Tibial nerve (tissue), 4 donors: ENCODE measurements at regions not wholly inside any gene's neighbourhood (a gene's known extent, or its start where the extent isn't known, plus 50 kb on each side); places are given as distances from the start of the nearest gene placed in this dataset.

Experiments used
- DNase-seq, 2 donors: peaks; one replicate each; pipeline ENCODE4 v3.0.0-alpha.2; 2019; ENCODE audit warnings: low spot score in 2 of 2
- H3K27ac ChIP-seq, 4 donors: fragments of 200-600 bp; sonication (generic) in 3 of 4; one replicate each; pipeline ENCODE4 v1.5.1; 2017 to 2019; ENCODE audit warnings: mild to moderate bottlenecking in 1 of 4
- H3K27me3 ChIP-seq, 2 donors: fragments of 200-600 bp; sonication (generic) in 1 of 2; one replicate each; pipeline versions ENCODE4 v1.5.1 to v1.6.0; 2017 to 2019
- H3K36me3 ChIP-seq, 3 donors: fragments of 200-600 bp; sonication (generic); one replicate each; pipeline ENCODE4 v1.5.1; 2018 to 2019
- H3K4me1 ChIP-seq, 4 donors: fragments of 200-600 bp; sonication (generic) in 3 of 4; one replicate each; pipeline ENCODE4 v1.5.1; 2017 to 2019
- H3K4me3 ChIP-seq, 4 donors: fragments of 200-600 bp; sonication (generic) in 3 of 4; one replicate each; pipeline ENCODE4 v1.5.1; 2017 to 2019; ENCODE audit warnings: mild to moderate bottlenecking in 1 of 4, moderate library complexity in 1 of 4
- H3K9me3 ChIP-seq, 4 donors: fragments of 200-600 bp; sonication (generic) in 3 of 4; one replicate each; pipeline ENCODE4 v1.5.1; 2017 to 2019
- CTCF ChIP-seq, 5 experiments: fragments of 200-600 bp in 3 of 5; fragments of 450-650 bp in 2 of 5; sonication (generic) in 3 of 5; IDR thresholded peaks; one replicate each; pipeline ENCODE4 v1.5.1; 2016 to 2019; ENCODE audit warnings: antibody characterized with exemption in 5 of 5, mild to moderate bottlenecking in 3 of 5, moderate library complexity in 2 of 5
- EP300 ChIP-seq, 2 donors: sonication (generic); formaldehyde crosslinking; IDR thresholded peaks; one replicate each; pipeline ENCODE4 v1.6.1; 2017; ENCODE audit warnings: antibody characterized with exemption in 2 of 2, mild to moderate bottlenecking in 1 of 2
- POLR2A ChIP-seq, 2 donors: fragments of 450-650 bp; IDR thresholded peaks; one replicate each; pipeline ENCODE4 v1.6.1; 2017; ENCODE audit warnings: antibody characterized with exemption in 2 of 2, mild to moderate bottlenecking in 2 of 2, moderate library complexity in 2 of 2
- WGBS, 2 donors: methylation state at CpG; one replicate each; pipeline ENCODE4 v1.1.5; 2018; 5-methylcytosine and 5-hydroxymethylcytosine counted together

GRCh38 chr4:3871881-3872833, 106.0 kb downstream of the ADRA2C start:
- H3K27ac ChIP-seq = no peak overlapping the region
- H3K36me3 ChIP-seq = no peaks in the 10 kb centered on the region
- TF ChIP-seq POLR2A (IDR thresholded peaks at IDR 0.05) (no peak), CTCF (IDR thresholded peaks at IDR 0.05) (no peak), EP300 (IDR thresholded peaks at IDR 0.05) (no peak)
- 14 to 34% methylated on average over 15 to 35 of the region's 59 CpGs for WGBS, 2 donors
- H3K9me3 ChIP-seq = peaks cover 0 to 8% (median 0%) of the 10 kb centered on the region in 4 donors
- H3K4me1 ChIP-seq = peaks cover 0 to 16% (median 0%) of the 10 kb centered on the region in 4 donors
- H3K4me3 ChIP-seq = no peak overlapping the region
- peaks cover 0 to 72% of the 10 kb centered on the region in 2 donors for H3K27me3 ChIP-seq
- no peak for DNase-seq

GRCh38 chr4:3872834-3873313, 106.7 kb downstream of the ADRA2C start:
- TF ChIP-seq CTCF (IDR thresholded peaks at IDR 0.05) = no peak
- TF ChIP-seq EP300 (IDR thresholded peaks at IDR 0.05) = no peak
- no peak for TF ChIP-seq POLR2A (IDR thresholded peaks at IDR 0.05)
- Histone ChIP-seq H3K4me1 (peaks cover 0 to 16% (median 0%) of the 10 kb centered on the region in 4 donors), H3K27ac (no peak overlapping the region), H3K27me3 (peaks cover 0 to 79% of the 10 kb centered on the region in 2 donors), H3K36me3 (no peaks in the 10 kb centered on the region), H3K9me3 (peaks cover 0 to 15% (median 1%) of the 10 kb centered on the region in 4 donors), H3K4me3 (no peak overlapping the region)
- DNase-seq = no peak
- WGBS, 2 donors = 72 to 80% methylated on average over 17 of the region's 17 CpGs

GRCh38 chr4:3873408-3874027, 107.3 kb downstream of the ADRA2C start:
- no peak overlapping the region for H3K4me3 ChIP-seq
- no peak for DNase-seq
- H3K36me3 ChIP-seq = no peaks in the 10 kb centered on the region
- peaks cover 0 to 85% of the 10 kb centered on the region in 2 donors for H3K27me3 ChIP-seq
- H3K9me3 ChIP-seq = peaks cover 0 to 21% (median 1%) of the 10 kb centered on the region in 4 donors
- H3K27ac ChIP-seq = no peak overlapping the region
- WGBS, 2 donors = 24 to 26% methylated on average over 14 of the region's 14 CpGs
- peaks cover 0 to 16% (median 0%) of the 10 kb centered on the region in 4 donors for H3K4me1 ChIP-seq
- TF ChIP-seq CTCF (IDR thresholded peaks at IDR 0.05) (no peak), EP300 (IDR thresholded peaks at IDR 0.05) (no peak), POLR2A (IDR thresholded peaks at IDR 0.05) (no peak)

- no peak for DNase-seq
These were observed 107.8 kb downstream of the ADRA2C start for GRCh38 chr4:3874028-3874415.

More at GRCh38 chr4:3874028-3874415, 107.8 kb downstream of the ADRA2C start:
- H3K27ac ChIP-seq = no peak overlapping the region
- TF ChIP-seq CTCF (IDR thresholded peaks at IDR 0.05) (no peak), POLR2A (IDR thresholded peaks at IDR 0.05) (no peak), EP300 (IDR thresholded peaks at IDR 0.05) (no peak)
- no peaks in the 10 kb centered on the region for H3K36me3 ChIP-seq
- peaks cover 0 to 16% (median 0%) of the 10 kb centered on the region in 4 donors for H3K4me1 ChIP-seq
- no peak overlapping the region for H3K4me3 ChIP-seq
- peaks cover 0 to 23% (median 1%) of the 10 kb centered on the region in 4 donors for H3K9me3 ChIP-seq
- 74 to 84% methylated on average over 11 to 16 of the region's 16 CpGs for WGBS, 2 donors
- peaks cover 0 to 89% of the 10 kb centered on the region in 2 donors for H3K27me3 ChIP-seq
